Adrenal gland (tissue), 5 donors: ENCODE measurements at regions not wholly inside any gene's neighbourhood (a gene's known extent, or its start where the extent isn't known, plus 50 kb on each side); places are given as distances from the start of the nearest gene placed in this dataset.

Source experiments
- POLR2A ChIP-seq, 2 donors: fragments of 450-650 bp; IDR thresholded peaks; one replicate each; pipeline ENCODE4 v1.6.1; 2017; ENCODE audit warnings: antibody characterized with exemption in 2 of 2, mild to moderate bottlenecking in 2 of 2, moderate library complexity in 1 of 2
- TF ChIP-seq, protein P1 (sequence below), 6 experiments: fragments of 450-650 bp in 4 of 6; fragments of 200-600 bp in 2 of 6; sonication (generic) in 1 of 6; IDR thresholded peaks; 1 replicate in 5 of 6; 2 replicates in 1 of 6; pipeline versions ENCODE4 v1.5.1 to v1.8.0; 2016 to 2021; ENCODE audit warnings: antibody characterized with exemption in 6 of 6, mild to moderate bottlenecking in 2 of 6, moderate library complexity in 1 of 6
- donor health status: DM: no; HTN: no; CAD: no.

DNA sequence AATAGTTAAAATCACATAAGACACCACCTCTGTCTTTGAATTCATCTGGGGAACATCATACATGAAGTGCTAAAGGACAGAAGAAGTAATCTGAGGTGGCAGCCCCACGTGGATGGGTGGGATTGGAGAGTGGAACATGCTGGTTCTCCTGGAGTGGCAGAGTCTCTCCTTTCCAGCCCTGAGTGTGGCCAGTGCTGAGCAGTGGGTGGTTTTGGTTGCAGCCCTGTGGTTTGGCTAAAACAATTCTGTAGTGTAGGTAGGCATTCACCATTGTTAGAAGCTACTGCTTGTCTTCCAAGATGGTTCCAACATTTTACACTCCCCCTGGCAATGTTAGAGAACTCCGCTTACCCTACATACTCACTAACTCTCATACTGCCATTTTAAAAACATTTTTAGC is 396.4 kb upstream of the MEX3C start:
- TF ChIP-seq, protein P1, sequence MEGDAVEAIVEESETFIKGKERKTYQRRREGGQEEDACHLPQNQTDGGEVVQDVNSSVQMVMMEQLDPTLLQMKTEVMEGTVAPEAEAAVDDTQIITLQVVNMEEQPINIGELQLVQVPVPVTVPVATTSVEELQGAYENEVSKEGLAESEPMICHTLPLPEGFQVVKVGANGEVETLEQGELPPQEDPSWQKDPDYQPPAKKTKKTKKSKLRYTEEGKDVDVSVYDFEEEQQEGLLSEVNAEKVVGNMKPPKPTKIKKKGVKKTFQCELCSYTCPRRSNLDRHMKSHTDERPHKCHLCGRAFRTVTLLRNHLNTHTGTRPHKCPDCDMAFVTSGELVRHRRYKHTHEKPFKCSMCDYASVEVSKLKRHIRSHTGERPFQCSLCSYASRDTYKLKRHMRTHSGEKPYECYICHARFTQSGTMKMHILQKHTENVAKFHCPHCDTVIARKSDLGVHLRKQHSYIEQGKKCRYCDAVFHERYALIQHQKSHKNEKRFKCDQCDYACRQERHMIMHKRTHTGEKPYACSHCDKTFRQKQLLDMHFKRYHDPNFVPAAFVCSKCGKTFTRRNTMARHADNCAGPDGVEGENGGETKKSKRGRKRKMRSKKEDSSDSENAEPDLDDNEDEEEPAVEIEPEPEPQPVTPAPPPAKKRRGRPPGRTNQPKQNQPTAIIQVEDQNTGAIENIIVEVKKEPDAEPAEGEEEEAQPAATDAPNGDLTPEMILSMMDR (IDR thresholded peaks at IDR 0.05): no peak
- TF ChIP-seq POLR2A (IDR thresholded peaks at IDR 0.05): no peak
